ENCODE measurements at regions not wholly inside any gene's neighbourhood (a gene's known extent, or its start where the extent isn't known, plus 50 kb on each side); places are given as distances from the start of the nearest gene placed in this dataset.

GRCh38 chr12:91240386-91241095, 57.9 kb upstream of the DCN start:
- no peaks in the 10 kb centered on the region for H3F3A ChIP-seq (ENCODE audit: insufficient read depth, low read length)
- no peaks in the 10 kb centered on the region for H3K9me2 ChIP-seq (replicated peaks; ENCODE audit: insufficient read depth, low read length)
- no peaks in the 10 kb centered on the region for H3K36me3 ChIP-seq (replicated peaks; ENCODE audit: insufficient read depth, low read length)
- TF ChIP-seq EZH2 (optimal IDR thresholded peaks at IDR 0.05; ENCODE audit: low read depth, low read length) (no peak), CTCF (IDR thresholded peaks at IDR 0.05; ENCODE audit: low read length) (no peak), EZH2phosphoT487 (IDR thresholded peaks at IDR 0.05; ENCODE audit: low read length) (no peak)
- no peak for DNase-seq
- no peak overlapping the region for H2AFZ ChIP-seq (ENCODE audit: low read length)
- H3K27me3 ChIP-seq (replicated peaks; ENCODE audit: insufficient read depth, low read length): no peaks in the 10 kb centered on the region
- no peak overlapping the region for H3K27ac ChIP-seq (ENCODE audit: low read length)
- H3K4me3 ChIP-seq (ENCODE audit: low read length): no peak overlapping the region
- H3K4me1 ChIP-seq (ENCODE audit: low read length): no peaks in the 10 kb centered on the region
- no peak overlapping the region for H3K4me2 ChIP-seq (ENCODE audit: low read depth, low read length)
- no peak overlapping the region for H3K9ac ChIP-seq (ENCODE audit: low read length)
- no peaks in the 10 kb centered on the region for H3K79me2 ChIP-seq (ENCODE audit: low read length)
- no peaks in the 10 kb centered on the region for H4K20me1 ChIP-seq (ENCODE audit: insufficient read depth, low read length)
- H3K9me3 ChIP-seq (replicated peaks; ENCODE audit: insufficient read depth, low read length): no peaks in the 10 kb centered on the region

- Histone ChIP-seq H4K20me1 (ENCODE audit: insufficient read depth, low read length) (no peaks in the 10 kb centered on the region), H3K27me3 (replicated peaks; ENCODE audit: insufficient read depth, low read length) (no peaks in the 10 kb centered on the region), H3K4me3 (ENCODE audit: low read length) (no peak overlapping the region), H3K9me2 (replicated peaks; ENCODE audit: insufficient read depth, low read length) (no peaks in the 10 kb centered on the region), H3F3A (ENCODE audit: insufficient read depth, low read length) (no peaks in the 10 kb centered on the region), H3K79me2 (ENCODE audit: low read length) (no peaks in the 10 kb centered on the region), H3K9me3 (replicated peaks; ENCODE audit: insufficient read depth, low read length) (no peaks in the 10 kb centered on the region), H3K27ac (ENCODE audit: low read length) (no peak overlapping the region), H3K9ac (ENCODE audit: low read length) (no peak overlapping the region), H3K4me1 (ENCODE audit: low read length) (no peaks in the 10 kb centered on the region), H3K4me2 (ENCODE audit: low read depth, low read length) (no peak overlapping the region), H3K36me3 (replicated peaks; ENCODE audit: insufficient read depth, low read length) (no peaks in the 10 kb centered on the region), H2AFZ (ENCODE audit: low read length) (no peak overlapping the region)
- DNase-seq: no peak
- no peak for TF ChIP-seq EZH2phosphoT487 (IDR thresholded peaks at IDR 0.05; ENCODE audit: low read length)
- TF ChIP-seq EZH2 (optimal IDR thresholded peaks at IDR 0.05; ENCODE audit: low read depth, low read length): no peak
- TF ChIP-seq CTCF (IDR thresholded peaks at IDR 0.05; ENCODE audit: low read length): no peak
These were observed 56.9 kb upstream of the DCN start for GRCh38 chr12:91239481-91239880.
